Activated T-helper 9 cell treated with anti-CD3 and anti-CD28 coated beads, Interleukin-2, amount 50 U/mL, for 16 hours (primary cell): ENCODE measurements at regions not wholly inside any gene's neighbourhood (a gene's known extent, or its start where the extent isn't known, plus 50 kb on each side); places are given as distances from the start of the nearest gene placed in this dataset.
"Not testable (repeated sequence)": the region's sequence is repeated elsewhere in the genome, so short reads cannot be mapped to it uniquely, and the experiment has no call there.

ENCODE experiments used
- DNase-seq: peaks from one replicate; pipeline ENCODE4 v3.0.0-alpha.2; 2020; ENCODE audit warnings: low read depth

DNA sequence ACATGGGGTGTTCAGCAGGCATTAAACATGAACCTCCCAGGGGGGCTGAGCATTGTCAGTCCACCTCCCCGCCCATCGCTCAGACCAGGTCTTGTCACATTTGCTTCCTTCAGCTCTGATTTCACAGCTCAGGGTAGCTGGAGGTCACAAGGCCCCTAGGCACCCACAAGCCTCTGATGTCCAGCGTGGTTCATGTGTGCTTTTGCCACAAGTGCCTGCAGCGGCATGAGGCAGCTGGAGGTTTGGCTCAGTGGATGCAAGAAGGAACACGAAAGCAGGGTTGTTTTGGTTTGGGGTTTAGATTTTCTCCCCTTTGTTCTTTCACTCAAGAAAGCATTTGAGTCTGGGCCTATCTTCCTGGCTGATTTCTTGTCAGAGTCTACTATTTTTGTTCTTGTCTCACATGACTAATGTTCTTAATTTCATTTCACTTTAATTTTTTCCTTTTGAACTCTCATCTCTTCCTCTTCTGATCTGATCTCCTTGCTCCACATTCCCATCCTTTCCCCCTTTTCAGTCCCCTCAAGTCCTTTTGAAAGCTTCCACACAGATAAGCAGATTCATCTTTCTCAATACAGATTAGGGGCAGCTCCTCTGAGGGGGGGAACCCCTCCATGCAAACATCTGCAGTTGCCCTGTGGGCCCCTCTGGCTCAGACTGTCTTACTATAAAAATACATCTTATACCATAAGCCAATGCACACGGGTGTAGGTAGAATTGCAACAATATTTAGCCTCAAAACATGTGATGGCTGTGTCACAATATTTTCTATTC, 68.1 kb upstream of the CEP85L start:
- DNase-seq: no peak

DNA sequence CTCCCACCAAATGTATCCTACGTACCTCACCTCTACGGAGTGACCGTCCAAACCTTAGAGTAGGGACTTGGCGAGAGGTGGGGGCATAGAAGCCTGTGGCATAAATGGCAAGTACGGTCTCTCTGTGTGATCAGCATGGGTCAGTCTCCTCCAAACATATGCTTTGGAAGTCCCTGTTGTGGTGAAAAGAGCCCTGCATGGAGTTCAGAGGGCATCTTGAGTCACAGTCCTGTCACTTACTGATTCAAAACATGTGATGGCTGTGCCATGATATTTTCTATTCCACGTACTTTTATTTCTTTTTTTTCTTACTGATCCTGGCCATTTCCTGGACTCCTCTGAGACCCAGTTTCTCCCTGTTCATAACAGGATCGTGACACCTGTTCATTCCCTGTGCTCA, 67.5 kb upstream of the CEP85L start:
- DNase-seq: no peak

- DNase-seq: no peak
Measured at GRCh38 chr6:118718297-118718696, 66.9 kb upstream of the CEP85L start.

- no peak for DNase-seq
Measured at GRCh38 chr6:118717106-118717505, 65.7 kb upstream of the CEP85L start.

- DNase-seq: not testable (repeated sequence)
Measured at GRCh38 chr6:118715907-118716306, 64.5 kb upstream of the CEP85L start.

DNA sequence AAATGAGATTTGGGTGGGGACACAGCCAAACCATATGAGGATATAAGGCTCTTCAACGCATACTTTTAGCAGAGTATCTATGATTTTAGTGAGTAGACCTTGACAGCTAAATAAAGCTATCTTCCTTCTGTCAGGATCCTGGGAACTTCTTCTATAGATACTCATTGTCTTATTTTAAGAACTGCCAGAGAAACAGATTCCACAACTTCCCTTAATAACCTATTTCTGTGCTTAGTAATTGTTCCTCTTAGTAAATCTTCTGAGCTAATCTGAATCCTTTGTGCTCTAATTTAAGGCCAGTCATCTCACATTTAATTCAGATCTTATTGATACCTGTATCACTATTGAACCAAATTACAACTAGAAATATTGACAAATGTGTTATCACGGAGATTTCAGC, 64.0 kb upstream of the CEP85L start:
- no peak for DNase-seq

DNA sequence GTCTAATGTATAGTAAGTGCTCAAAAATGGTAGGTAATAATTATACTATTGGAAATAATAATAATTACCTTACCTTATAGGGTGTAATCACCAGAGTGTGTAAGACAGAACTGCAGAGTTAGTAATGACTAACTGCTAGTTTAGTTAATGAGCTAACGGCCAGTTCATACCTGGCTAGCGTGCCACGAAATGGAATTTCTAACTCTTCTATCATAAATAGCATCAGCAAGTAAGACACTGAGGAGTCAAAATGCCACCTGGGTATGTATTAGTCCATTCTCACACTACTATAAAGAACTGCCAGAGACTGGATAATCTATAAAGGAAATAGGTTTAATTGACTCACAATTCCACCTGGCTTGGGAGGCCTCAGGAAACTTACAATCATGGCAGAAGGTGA, 63.4 kb upstream of the CEP85L start:
- no peak for DNase-seq

GRCh38 chr6:118712969-118713368, 61.6 kb upstream of the CEP85L start:
- DNase-seq: no peak

DNA sequence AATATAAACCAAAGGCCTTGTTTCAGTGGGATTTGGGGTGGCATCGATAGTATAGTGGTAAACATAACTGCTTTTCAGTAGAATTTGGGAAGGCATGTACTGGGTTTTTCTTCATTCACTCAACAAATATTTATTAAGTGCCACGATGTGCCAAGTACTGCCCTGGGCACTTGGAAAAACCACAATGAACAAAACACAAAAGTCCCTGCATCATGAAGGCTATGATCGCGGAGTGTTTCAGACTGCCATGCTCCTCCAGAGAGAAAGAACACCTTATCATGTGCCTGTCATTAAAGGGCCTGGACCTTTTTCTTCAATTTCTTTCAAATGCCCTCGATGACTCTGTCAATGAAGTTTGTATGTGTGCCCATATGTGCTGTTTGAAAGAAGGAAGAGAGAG, 59.2 kb upstream of the CEP85L start:
- DNase-seq: no peak

DNA sequence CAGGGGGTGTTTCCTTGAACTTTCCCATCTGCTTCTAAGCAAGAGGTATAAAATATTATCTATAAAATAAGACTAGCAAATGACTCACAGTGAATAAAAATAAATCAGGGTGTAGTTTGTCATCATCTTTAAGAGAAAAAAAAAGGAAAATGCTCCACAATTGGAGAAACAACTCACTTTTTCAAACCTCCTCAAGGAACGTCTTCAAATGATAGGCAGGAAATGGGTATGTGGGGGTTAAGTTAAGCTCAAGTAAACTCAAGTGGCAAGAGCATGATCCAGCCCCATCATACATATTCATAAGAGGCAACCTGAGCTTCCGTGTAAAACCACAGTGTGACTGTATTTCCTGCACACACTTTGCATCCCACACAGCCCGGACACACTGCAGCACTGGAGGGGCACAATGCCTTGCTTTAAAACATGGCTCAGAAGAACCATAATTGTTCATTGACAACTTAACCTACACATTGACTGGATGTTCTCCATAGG, 58.5 kb upstream of the CEP85L start:
- DNase-seq: peak; percentile 64

DNA sequence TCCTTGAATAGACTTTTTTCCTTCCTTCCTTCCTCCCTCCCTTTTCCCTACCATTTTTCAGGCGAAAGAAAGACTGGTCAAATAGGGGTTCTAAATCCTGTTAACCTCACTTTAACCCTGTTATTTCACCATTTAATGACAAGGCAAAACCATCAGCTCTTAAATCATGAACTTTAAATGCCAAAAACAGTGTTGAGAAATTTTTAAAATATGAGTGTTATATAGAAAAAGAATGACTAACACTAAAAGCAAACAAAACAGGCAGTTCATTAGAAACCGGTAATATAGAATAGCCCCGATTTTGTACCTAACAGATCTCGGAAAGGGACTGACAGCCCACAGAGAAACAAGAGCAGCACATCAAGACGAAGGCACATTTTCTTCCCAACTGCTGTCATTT, 57.4 kb upstream of the CEP85L start:
- DNase-seq: no peak

DNA sequence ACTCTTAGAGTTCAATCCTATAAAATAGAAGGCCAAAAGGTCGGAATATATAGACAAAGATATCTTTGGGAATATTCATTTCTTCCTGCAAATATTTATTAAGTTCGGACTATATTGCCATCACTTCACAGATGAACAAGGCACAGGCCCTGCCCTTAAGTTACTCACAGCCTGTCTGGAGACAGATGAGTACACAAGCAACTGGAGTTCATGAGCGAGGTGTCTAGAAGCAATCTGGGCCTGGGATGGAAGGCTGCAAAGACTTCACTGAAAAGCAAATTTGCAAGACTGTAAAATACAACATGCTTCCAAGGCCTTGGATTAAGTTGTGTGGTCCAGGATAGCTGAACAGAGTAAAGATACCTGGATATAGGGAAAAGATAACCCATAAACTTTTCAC, 56.7 kb upstream of the CEP85L start:
- DNase-seq: no peak

GRCh38 chr6:118706702-118707101, 55.3 kb upstream of the CEP85L start:
- DNase-seq: no peak

GRCh38 chr6:118705544-118706491, 54.4 kb upstream of the CEP85L start:
- no peak for DNase-seq

DNA sequence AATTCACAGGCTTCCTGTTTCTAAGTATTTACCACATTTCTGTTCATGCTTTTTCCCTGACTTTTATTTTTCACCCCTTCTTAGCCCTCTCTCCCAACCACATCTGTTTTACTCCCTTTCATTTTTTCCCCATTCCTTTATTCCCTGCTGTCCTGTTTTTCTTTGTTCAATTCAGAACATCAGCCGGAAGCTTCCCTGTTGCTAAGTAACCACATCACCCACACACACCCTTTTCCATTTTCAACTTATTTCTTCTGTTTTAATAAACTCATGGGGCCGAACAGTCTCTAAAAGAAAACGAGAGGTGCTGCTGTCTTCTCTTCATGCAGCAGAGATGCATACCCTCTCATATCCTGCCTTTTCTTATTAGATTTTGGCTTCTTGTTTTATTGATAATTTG, 53.5 kb upstream of the CEP85L start:
- no peak for DNase-seq

DNA sequence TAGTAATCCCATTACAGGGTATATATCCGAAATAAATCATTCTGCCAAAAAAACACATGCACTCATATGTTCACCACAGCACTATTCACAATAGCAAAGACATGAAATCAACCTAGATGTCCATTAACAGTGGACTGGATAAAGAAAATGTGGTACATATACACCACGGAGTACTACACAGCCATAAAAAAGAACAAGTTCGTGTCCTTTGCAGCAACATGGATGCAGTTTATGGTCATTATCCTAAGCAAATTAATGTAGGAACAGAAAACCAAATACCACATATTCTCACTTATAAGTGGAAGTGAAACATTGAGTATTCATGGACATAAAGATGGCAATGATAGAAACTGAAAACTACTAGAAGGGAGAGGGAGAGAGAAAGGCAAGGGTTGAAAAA, 49.9 kb upstream of the CEP85L start:
- not testable (repeated sequence) for DNase-seq
